ENCODE measurements at regions not wholly inside any gene's neighbourhood (a gene's known extent, or its start where the extent isn't known, plus 50 kb on each side); places are given as distances from the start of the nearest gene placed in this dataset.

DNA sequence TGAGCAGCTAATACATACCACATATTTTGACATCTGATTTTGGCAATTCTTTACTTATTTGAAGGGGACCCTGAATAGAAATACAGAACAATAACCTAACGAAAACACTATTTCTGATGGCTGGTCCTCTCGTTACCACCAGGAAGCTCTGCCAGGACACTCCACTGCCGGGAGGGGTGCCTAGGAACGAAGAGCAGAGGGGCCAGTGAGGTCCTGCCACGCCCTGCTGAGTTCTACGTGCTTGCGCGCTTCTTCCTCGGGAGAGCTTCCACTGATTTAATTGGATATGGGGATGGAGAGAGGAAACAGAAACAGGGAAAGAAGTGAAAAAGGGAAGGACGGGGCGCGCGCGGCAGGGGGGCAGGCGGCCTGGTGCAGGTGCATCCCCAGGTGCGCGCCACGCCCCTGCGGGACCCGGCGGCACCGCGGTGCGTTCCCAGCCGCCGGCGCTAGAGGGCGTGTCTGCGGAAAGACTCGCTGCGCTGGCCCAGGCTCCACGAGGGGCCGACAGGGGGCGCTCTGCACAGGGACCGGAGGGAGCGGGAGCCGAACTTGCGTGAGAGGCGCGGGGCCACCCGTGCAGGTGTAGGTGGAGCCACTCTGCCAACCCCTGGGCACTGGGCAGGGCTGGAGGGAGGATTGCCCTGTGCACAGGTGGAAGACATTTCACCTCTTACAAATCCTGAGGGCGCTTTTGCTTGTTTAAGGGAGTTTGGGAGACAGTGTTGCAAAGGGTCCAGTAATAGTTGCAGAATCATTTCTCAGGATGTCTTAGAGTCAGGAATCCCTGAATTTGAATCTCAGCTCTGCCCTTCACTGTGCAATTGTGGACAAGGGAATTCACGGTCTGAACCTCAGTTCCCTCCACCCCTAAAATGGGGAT lies 986.3 kb upstream of the TMEM132C start:
- Histone ChIP-seq H3K36me3 (ENCODE audit: control insufficient read depth in 2 of 4, insufficient read depth in 4 of 4, low read length in 3 of 4) (no peaks in the 10 kb centered on the region), H3K18ac (ENCODE audit: extremely low read depth, low read length) (no peak overlapping the region), H2BK5ac (ENCODE audit: low read depth, low read length) (no peak overlapping the region), H3K4ac (replicated peaks; ENCODE audit: insufficient read length, low read depth, low read length) (no peak overlapping the region), H2AK5ac (ENCODE audit: low read depth, low read length) (no peak overlapping the region), H4K91ac (replicated peaks; ENCODE audit: insufficient read length, low read length) (no peak overlapping the region), H3K27ac (ENCODE audit: low read depth, low read length) (no peak overlapping the region), H4K8ac (ENCODE audit: extremely low read depth, insufficient read depth, low read length) (no peak overlapping the region), H3K79me1 (ENCODE audit: low read depth, low read length) (no peaks in the 10 kb centered on the region), H3K4me2 (ENCODE audit: insufficient read depth in 1 of 2, low read depth in 2 of 2, low read length in 2 of 2) (peak overlapping the region; percentile 19 to 59), H3K9ac (replicated peaks in 1 of 4; ENCODE audit: extremely low read depth in 1 of 4, low read depth in 3 of 4, low read length in 3 of 4) (no peak overlapping the region), H3K23ac (ENCODE audit: insufficient read length) (no peak overlapping the region), H2BK15ac (ENCODE audit: low read length) (no peak overlapping the region), H3K9me3 (ENCODE audit: insufficient read depth in 2 of 2, low read depth in 1 of 2, low read length in 1 of 2) (no peaks in the 10 kb centered on the region), H3K27me3 (replicated peaks in 1 of 4; ENCODE audit: control insufficient read depth in 3 of 4, extremely low read depth in 1 of 4, insufficient read depth in 3 of 4, low read length in 3 of 4) (no peaks in the 10 kb centered on the region), H3K4me3 (ENCODE audit: extremely low read depth in 1 of 4, insufficient read depth in 2 of 4, low read depth in 3 of 4, low read length in 4 of 4) (peak overlapping the region in 2 of 4 experiments; percentile 15 to 53; a peak in 5 of 8 replicates), H3K56ac (replicated peaks; ENCODE audit: insufficient read length, low read depth, low read length) (no peak overlapping the region), H3K4me1 (replicated peaks in 1 of 4; ENCODE audit: control insufficient read depth in 3 of 4, insufficient read depth in 4 of 4, low read length in 3 of 4) (no peaks in the 10 kb centered on the region; a peak in 1 of 7 replicates), H2AFZ (ENCODE audit: low read length) (0 out of 2 replicates have a peak overlapping the region, but pooled peaks have one; percentile 56), H2BK20ac (ENCODE audit: low read length) (no peak overlapping the region), H4K20me1 (replicated peaks in 1 of 2; ENCODE audit: control insufficient read depth in 1 of 2, insufficient read depth in 2 of 2, low read length in 2 of 2) (no peaks in the 10 kb centered on the region), H3K23me2 (ENCODE audit: low read depth, low read length) (no peaks in the 10 kb centered on the region; the same call in 1 of the 2 replicates), H3K14ac (ENCODE audit: insufficient read length) (no peak overlapping the region), H2BK120ac (replicated peaks; ENCODE audit: low read depth, low read length) (no peak overlapping the region), H4K5ac (ENCODE audit: insufficient read length, low read depth, low read length) (no peak overlapping the region), H3K79me2 (ENCODE audit: control insufficient read depth in 1 of 2, insufficient read depth in 2 of 2, low read length in 2 of 2) (no peaks in the 10 kb centered on the region), H2BK12ac (ENCODE audit: low read depth, low read length) (no peak overlapping the region)
- DNase-seq (ENCODE audit: low read depth in 1 of 2, low spot score in 2 of 2): peak; percentile 49 to 99
- POLR2A ChIA-PET (ENCODE audit: partially characterized antibody): no interaction called here
- 14% methylated on average over 37 of the region's 43 CpGs; no CpG with 5 or more reads in 1 of the 2 experiments for WGBS, 2 experiments (ENCODE audit: extremely low coverage in 1 of 2, insufficient coverage in 1 of 2, insufficient read length in 1 of 2, insufficient replicate concordance in 2 of 2, low coverage in 1 of 2, low lambda C conversion rate in 2 of 2, missing lambda C conversion rate in 1 of 2)
- CTCF ChIA-PET (ENCODE audit: partially characterized antibody): interaction anchor here (0.6 to 6.9 kb wide), 39 partner anchors 8 to 499 kb away, joined by 3 to 82 read pairs (median 4); no protein-coding TSS in a partner anchor
- no peak for FAIRE-seq
- no peak for TF ChIP-seq FOSL1 (IDR thresholded peaks at IDR 0.05; ENCODE audit: insufficient read depth, low read depth, low read length)
- TF ChIP-seq CHD1 (IDR thresholded peaks at IDR 0.05; ENCODE audit: low read depth, low read length): no peak
- no peak for TF ChIP-seq CTBP2 (IDR thresholded peaks at IDR 0.05; ENCODE audit: borderline replicate concordance, insufficient read depth, insufficient read length, low read length)
- no peak for TF ChIP-seq PHF8 (conservative IDR thresholded peaks at IDR 0.05; ENCODE audit: low read depth, low read length)
- no peak for TF ChIP-seq RNF2 (IDR thresholded peaks at IDR 0.05; ENCODE audit: borderline replicate concordance, low read depth, low read length, missing control alignments, poor library complexity, severe bottlenecking)
- TF ChIP-seq, protein P1, sequence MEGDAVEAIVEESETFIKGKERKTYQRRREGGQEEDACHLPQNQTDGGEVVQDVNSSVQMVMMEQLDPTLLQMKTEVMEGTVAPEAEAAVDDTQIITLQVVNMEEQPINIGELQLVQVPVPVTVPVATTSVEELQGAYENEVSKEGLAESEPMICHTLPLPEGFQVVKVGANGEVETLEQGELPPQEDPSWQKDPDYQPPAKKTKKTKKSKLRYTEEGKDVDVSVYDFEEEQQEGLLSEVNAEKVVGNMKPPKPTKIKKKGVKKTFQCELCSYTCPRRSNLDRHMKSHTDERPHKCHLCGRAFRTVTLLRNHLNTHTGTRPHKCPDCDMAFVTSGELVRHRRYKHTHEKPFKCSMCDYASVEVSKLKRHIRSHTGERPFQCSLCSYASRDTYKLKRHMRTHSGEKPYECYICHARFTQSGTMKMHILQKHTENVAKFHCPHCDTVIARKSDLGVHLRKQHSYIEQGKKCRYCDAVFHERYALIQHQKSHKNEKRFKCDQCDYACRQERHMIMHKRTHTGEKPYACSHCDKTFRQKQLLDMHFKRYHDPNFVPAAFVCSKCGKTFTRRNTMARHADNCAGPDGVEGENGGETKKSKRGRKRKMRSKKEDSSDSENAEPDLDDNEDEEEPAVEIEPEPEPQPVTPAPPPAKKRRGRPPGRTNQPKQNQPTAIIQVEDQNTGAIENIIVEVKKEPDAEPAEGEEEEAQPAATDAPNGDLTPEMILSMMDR (IDR thresholded peaks at IDR 0.05; ENCODE audit: control extremely low read depth in 1 of 3, insufficient read depth in 1 of 3, low read depth in 1 of 3, low read length in 3 of 3): peak; percentile 96 to 100 (median 100)
- TF ChIP-seq GABPA (IDR thresholded peaks at IDR 0.05; ENCODE audit: borderline replicate concordance, insufficient read depth, low read length): no peak
- TF ChIP-seq POLR2A (IDR thresholded peaks at IDR 0.05; ENCODE audit: control extremely low read depth in 1 of 2, low read depth in 2 of 2, low read length in 2 of 2): no peak
